ENCODE measurements at regions not wholly inside any gene's neighbourhood (a gene's known extent, or its start where the extent isn't known, plus 50 kb on each side); places are given as distances from the start of the nearest gene placed in this dataset.

GRCh38 chr2:223536546-223536945, 65.6 kb downstream of the SCG2 start:
- no peak for ATAC-seq (ENCODE audit: low read depth)
- no peak for DNase-seq (ENCODE audit: low spot score)
- Histone ChIP-seq H3K27me3 (ENCODE audit: insufficient read depth, poor library complexity, severe bottlenecking) (no peaks in the 10 kb centered on the region), H3K4me3 (ENCODE audit: severe bottlenecking) (no peak overlapping the region), H3K4me1 (ENCODE audit: insufficient read depth, poor library complexity, severe bottlenecking) (peaks cover 10% of the 10 kb centered on the region), H3K36me3 (ENCODE audit: low read depth) (no peaks in the 10 kb centered on the region), H3K9me3 (ENCODE audit: severe bottlenecking) (no peaks in the 10 kb centered on the region), H3K27ac (ENCODE audit: poor library complexity, severe bottlenecking) (no peak overlapping the region)
- TF ChIP-seq, protein P1, sequence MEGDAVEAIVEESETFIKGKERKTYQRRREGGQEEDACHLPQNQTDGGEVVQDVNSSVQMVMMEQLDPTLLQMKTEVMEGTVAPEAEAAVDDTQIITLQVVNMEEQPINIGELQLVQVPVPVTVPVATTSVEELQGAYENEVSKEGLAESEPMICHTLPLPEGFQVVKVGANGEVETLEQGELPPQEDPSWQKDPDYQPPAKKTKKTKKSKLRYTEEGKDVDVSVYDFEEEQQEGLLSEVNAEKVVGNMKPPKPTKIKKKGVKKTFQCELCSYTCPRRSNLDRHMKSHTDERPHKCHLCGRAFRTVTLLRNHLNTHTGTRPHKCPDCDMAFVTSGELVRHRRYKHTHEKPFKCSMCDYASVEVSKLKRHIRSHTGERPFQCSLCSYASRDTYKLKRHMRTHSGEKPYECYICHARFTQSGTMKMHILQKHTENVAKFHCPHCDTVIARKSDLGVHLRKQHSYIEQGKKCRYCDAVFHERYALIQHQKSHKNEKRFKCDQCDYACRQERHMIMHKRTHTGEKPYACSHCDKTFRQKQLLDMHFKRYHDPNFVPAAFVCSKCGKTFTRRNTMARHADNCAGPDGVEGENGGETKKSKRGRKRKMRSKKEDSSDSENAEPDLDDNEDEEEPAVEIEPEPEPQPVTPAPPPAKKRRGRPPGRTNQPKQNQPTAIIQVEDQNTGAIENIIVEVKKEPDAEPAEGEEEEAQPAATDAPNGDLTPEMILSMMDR (IDR thresholded peaks at IDR 0.05; ENCODE audit: poor library complexity, severe bottlenecking): no peak

DNA sequence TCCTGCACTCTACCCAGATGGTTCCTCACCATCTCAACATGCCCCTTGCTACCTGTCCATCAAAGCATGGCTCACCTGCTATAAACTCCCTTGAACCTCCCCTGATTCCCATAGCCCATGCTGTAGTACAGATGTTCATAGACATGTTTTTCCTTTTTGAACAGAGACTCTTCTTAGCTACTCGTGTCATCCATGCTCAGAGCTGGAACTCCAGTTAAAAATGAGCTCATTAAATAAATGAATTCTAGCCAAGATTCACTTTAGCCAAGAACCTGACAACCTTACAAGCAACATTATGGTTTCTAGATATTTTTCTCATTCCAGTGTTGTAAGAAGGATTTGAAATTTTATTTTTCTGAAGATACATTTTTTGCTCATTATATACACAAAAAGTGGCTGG, 65.0 kb downstream of the SCG2 start:
- Histone ChIP-seq H3K36me3 (ENCODE audit: low read depth) (no peaks in the 10 kb centered on the region), H3K4me1 (ENCODE audit: insufficient read depth, poor library complexity, severe bottlenecking) (peaks cover 10% of the 10 kb centered on the region), H3K27ac (ENCODE audit: poor library complexity, severe bottlenecking) (no peak overlapping the region), H3K9me3 (ENCODE audit: severe bottlenecking) (no peaks in the 10 kb centered on the region), H3K27me3 (ENCODE audit: insufficient read depth, poor library complexity, severe bottlenecking) (no peaks in the 10 kb centered on the region), H3K4me3 (ENCODE audit: severe bottlenecking) (no peak overlapping the region)
- TF ChIP-seq, protein P1 (IDR thresholded peaks at IDR 0.05; ENCODE audit: poor library complexity, severe bottlenecking): no peak
- DNase-seq (ENCODE audit: low spot score) (no peak), ATAC-seq (ENCODE audit: low read depth) (no peak)

DNA sequence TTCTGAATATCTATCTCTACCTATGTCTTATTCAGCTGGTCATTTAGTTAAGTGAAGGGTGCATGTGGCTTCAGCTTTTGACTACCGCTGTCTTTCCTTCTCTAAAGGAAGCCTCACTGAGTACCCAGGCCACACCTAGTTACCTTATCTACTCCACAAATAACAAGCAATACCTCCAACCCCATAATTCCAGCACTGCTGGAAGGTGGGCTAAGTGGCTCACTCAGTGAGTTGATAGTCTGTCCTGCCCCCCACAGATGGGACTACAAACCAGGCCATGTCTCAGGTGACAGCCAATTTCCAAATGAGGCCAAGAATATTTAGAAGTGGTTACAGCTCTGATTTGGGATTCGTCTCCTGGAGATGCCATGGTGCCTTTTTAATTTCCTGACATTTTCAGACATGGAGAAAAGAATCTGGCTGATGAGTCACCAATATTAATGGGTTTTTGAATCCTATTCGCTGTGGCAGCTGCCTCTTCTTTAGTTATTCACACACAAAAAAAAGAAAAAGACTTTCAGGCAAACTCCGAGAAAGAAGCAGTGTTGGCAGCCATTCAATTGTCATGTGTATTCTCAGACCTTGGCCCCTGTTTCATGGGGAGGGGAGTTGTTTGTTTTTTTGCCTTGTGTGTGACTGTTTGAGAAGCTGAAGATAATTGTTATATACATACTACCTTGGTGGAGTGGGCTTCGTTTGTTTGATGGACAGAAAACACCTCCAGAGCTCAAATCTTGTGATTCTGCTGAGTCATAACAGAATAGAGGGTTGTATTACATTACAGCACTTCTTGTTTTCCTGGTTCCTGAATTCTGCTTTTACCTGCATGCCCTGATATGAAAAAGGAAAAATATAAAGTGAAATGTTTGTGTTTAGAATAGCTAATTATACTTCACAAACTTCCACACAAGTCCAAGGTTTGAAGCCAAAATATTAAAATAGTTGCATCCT, 64.2 kb downstream of the SCG2 start:
- Histone ChIP-seq H3K36me3 (ENCODE audit: low read depth) (no peaks in the 10 kb centered on the region), H3K27ac (ENCODE audit: poor library complexity, severe bottlenecking) (no peak overlapping the region), H3K4me1 (ENCODE audit: insufficient read depth, poor library complexity, severe bottlenecking) (peaks cover 10% of the 10 kb centered on the region), H3K27me3 (ENCODE audit: insufficient read depth, poor library complexity, severe bottlenecking) (no peaks in the 10 kb centered on the region), H3K4me3 (ENCODE audit: severe bottlenecking) (no peak overlapping the region), H3K9me3 (ENCODE audit: severe bottlenecking) (no peaks in the 10 kb centered on the region)
- no peak for ATAC-seq (ENCODE audit: low read depth)
- DNase-seq (ENCODE audit: low spot score): no peak
- TF ChIP-seq, protein P1 (IDR thresholded peaks at IDR 0.05; ENCODE audit: poor library complexity, severe bottlenecking): no peak

GRCh38 chr2:223538920-223539440, 63.2 kb downstream of the SCG2 start:
- no peak for DNase-seq (ENCODE audit: low spot score)
- no peak for ATAC-seq (ENCODE audit: low read depth)
- H3K9me3 ChIP-seq (ENCODE audit: severe bottlenecking): no peaks in the 10 kb centered on the region

More at GRCh38 chr2:223538920-223539440, 63.2 kb downstream of the SCG2 start:
- Histone ChIP-seq H3K4me3 (ENCODE audit: severe bottlenecking) (no peak overlapping the region), H3K4me1 (ENCODE audit: insufficient read depth, poor library complexity, severe bottlenecking) (peaks cover 10% of the 10 kb centered on the region), H3K27me3 (ENCODE audit: insufficient read depth, poor library complexity, severe bottlenecking) (no peaks in the 10 kb centered on the region), H3K27ac (ENCODE audit: poor library complexity, severe bottlenecking) (no peak overlapping the region), H3K36me3 (ENCODE audit: low read depth) (no peaks in the 10 kb centered on the region)
- TF ChIP-seq, protein P1 (IDR thresholded peaks at IDR 0.05; ENCODE audit: poor library complexity, severe bottlenecking): no peak

Measured in RWPE2 (cell line).